Natural killer cell (primary cell): ENCODE measurements at regions not wholly inside any gene's neighbourhood (a gene's known extent, or its start where the extent isn't known, plus 50 kb on each side); places are given as distances from the start of the nearest gene placed in this dataset.
"Not testable (repeated sequence)": the region's sequence is repeated elsewhere in the genome, so short reads cannot be mapped to it uniquely, and the experiment has no call there.

Experiments
- ATAC-seq, 3 donors: fragments of 150-1000 bp in 2 of 3; fragments of 200-7000 bp in 1 of 3; cut with Tn5 transposase; 1 replicate in 1 of 3; 2 replicates in 2 of 3; pipeline ENCODE4 v1.10.0; 2021; ENCODE audit warnings: mild to moderate bottlenecking in 2 of 3, moderate library complexity in 2 of 3
- DNase-seq, 2 donors: peaks; one replicate each; pipeline versions ENCODE4 v3.0.0 to v3.0.0-alpha.2; 2013 to 2021; ENCODE audit warnings: mixed read lengths in 1 of 2
- H3K27ac ChIP-seq: one replicate; pipeline ENCODE4 v1.5.1; 2013; ENCODE audit warnings: mild to moderate bottlenecking, low read length
- H3K27me3 ChIP-seq: one replicate; pipeline ENCODE4 v1.6.1; 2013; ENCODE audit warnings: low read length; ENCODE audit not compliant: control insufficient read depth, insufficient read depth
- H3K36me3 ChIP-seq: one replicate; pipeline ENCODE4 v1.6.1; 2013; ENCODE audit warnings: low read length; ENCODE audit not compliant: control insufficient read depth, insufficient read depth
- H3K4me1 ChIP-seq: one replicate; pipeline ENCODE4 v1.6.1; 2013; ENCODE audit warnings: low read length; ENCODE audit not compliant: control insufficient read depth, insufficient read depth
- H3K4me3 ChIP-seq: one replicate; pipeline ENCODE4 v1.5.1; 2013; ENCODE audit warnings: low read length
- H3K9me3 ChIP-seq: one replicate; pipeline ENCODE4 v1.6.1; 2013; ENCODE audit warnings: low read length; ENCODE audit not compliant: control insufficient read depth, insufficient read depth
- H3K27ac Mint-ChIP-seq, 2 donors: one replicate each; pipeline ENCODE4 v1.8.0; 2022; ENCODE audit warnings: mild to moderate bottlenecking in 2 of 2, mixed read lengths in 2 of 2, moderate library complexity in 1 of 2
- H3K27me3 Mint-ChIP-seq, 2 donors: one replicate each; pipeline ENCODE4 v1.8.0; 2022; ENCODE audit warnings: low read depth in 2 of 2, mixed read lengths in 2 of 2
- H3K36me3 Mint-ChIP-seq: one replicate; pipeline ENCODE4 v1.8.0; 2022; ENCODE audit warnings: mixed read lengths
- H3K4me1 Mint-ChIP-seq, 2 donors: one replicate each; pipeline ENCODE4 v1.8.0; 2022; ENCODE audit warnings: mixed read lengths in 2 of 2
- H3K4me3 Mint-ChIP-seq: one replicate; pipeline ENCODE4 v1.8.0; 2022; ENCODE audit warnings: mild to moderate bottlenecking, moderate library complexity, mixed read lengths
- H3K9me3 Mint-ChIP-seq, 2 donors: one replicate each; pipeline ENCODE4 v1.8.0; 2022; ENCODE audit warnings: mixed read lengths in 2 of 2
- WGBS: methylation state at CpG from one replicate; pipeline ENCODE4 v1.1.7; 2013; ENCODE audit warnings: missing lambda C conversion rate; ENCODE audit not compliant: insufficient coverage; 5-methylcytosine and 5-hydroxymethylcytosine counted together
- intact Hi-C: fragments of 100-400 bp; cut with micrococcal nuclease; formaldehyde crosslinking; loops from one replicate; pipeline ENCODE4 v1.14.2; 2022

GRCh38 chr4:9110700-9111099, 59.5 kb upstream of the FAM90A26 start:
- H3K27me3 Mint-ChIP-seq, H3K27me3 ChIP-seq, H3K36me3 Mint-ChIP-seq, H3K9me3 ChIP-seq, H3K4me1 Mint-ChIP-seq, H3K36me3 ChIP-seq, H3K9me3 Mint-ChIP-seq, H3K27ac ChIP-seq, H3K4me3 Mint-ChIP-seq, intact Hi-C loops, ATAC-seq, H3K27ac Mint-ChIP-seq, H3K4me3 ChIP-seq, DNase-seq, H3K4me1 ChIP-seq: not testable (repeated sequence)
- WGBS, result 60% methylated on average over 1 of the region's 3 CpGs

GRCh38 chr4:9103148-9103524, 67.1 kb upstream of the FAM90A26 start:
- intact Hi-C loops, H3K4me3 Mint-ChIP-seq: not testable (repeated sequence)

GRCh38 chr4:9102471-9103147, 67.6 kb upstream of the FAM90A26 start:
- not testable (repeated sequence) for H3K4me1 Mint-ChIP-seq, ATAC-seq, H3K36me3 Mint-ChIP-seq

More at GRCh38 chr4:9103148-9103524, 67.1 kb upstream of the FAM90A26 start:
- not testable (repeated sequence) for H3K27ac ChIP-seq, DNase-seq, H3K4me1 ChIP-seq, H3K9me3 ChIP-seq, H3K9me3 Mint-ChIP-seq, H3K4me1 Mint-ChIP-seq, H3K27ac Mint-ChIP-seq, H3K4me3 ChIP-seq, H3K27me3 Mint-ChIP-seq, H3K36me3 ChIP-seq, H3K27me3 ChIP-seq, H3K36me3 Mint-ChIP-seq, ATAC-seq
- 25% methylated on average over 2 of the region's 6 CpGs for WGBS

GRCh38 chr4:9096330-9096729, 73.9 kb upstream of the FAM90A26 start:
- 79% methylated on average over 5 of the region's 5 CpGs for WGBS
- H3K4me1 Mint-ChIP-seq, intact Hi-C loops, ATAC-seq, H3K27ac ChIP-seq, DNase-seq, H3K27ac Mint-ChIP-seq, H3K4me1 ChIP-seq, H3K27me3 ChIP-seq, H3K27me3 Mint-ChIP-seq, H3K9me3 Mint-ChIP-seq, H3K4me3 Mint-ChIP-seq, H3K36me3 ChIP-seq, H3K4me3 ChIP-seq, H3K9me3 ChIP-seq, H3K36me3 Mint-ChIP-seq: not testable (repeated sequence)

More at GRCh38 chr4:9102471-9103147, 67.6 kb upstream of the FAM90A26 start:
- H3K4me3 Mint-ChIP-seq, H3K4me3 ChIP-seq, H3K27me3 Mint-ChIP-seq, H3K4me1 ChIP-seq, H3K27ac ChIP-seq, H3K36me3 ChIP-seq, intact Hi-C loops, DNase-seq, H3K9me3 Mint-ChIP-seq, H3K27me3 ChIP-seq, H3K27ac Mint-ChIP-seq, H3K9me3 ChIP-seq: not testable (repeated sequence)
- 92% methylated on average over 21 of the region's 22 CpGs for WGBS

GRCh38 chr4:9078796-9079195, 91.4 kb upstream of the FAM90A26 start:
- H3K36me3 Mint-ChIP-seq, H3K9me3 Mint-ChIP-seq, H3K4me1 Mint-ChIP-seq, intact Hi-C loops, H3K36me3 ChIP-seq, H3K27ac ChIP-seq, H3K4me3 ChIP-seq, H3K9me3 ChIP-seq, ATAC-seq, H3K4me1 ChIP-seq, H3K27ac Mint-ChIP-seq, DNase-seq, H3K27me3 Mint-ChIP-seq, H3K27me3 ChIP-seq, H3K4me3 Mint-ChIP-seq: not testable (repeated sequence)
- 93% methylated on average over 15 of the region's 15 CpGs for WGBS

GRCh38 chr4:9076974-9077373, 93.2 kb upstream of the FAM90A26 start:
- 81% methylated on average over 3 of the region's 3 CpGs for WGBS
- H3K9me3 Mint-ChIP-seq, H3K27me3 Mint-ChIP-seq, H3K4me1 Mint-ChIP-seq, H3K36me3 ChIP-seq, H3K4me3 ChIP-seq, H3K27ac Mint-ChIP-seq, DNase-seq, H3K4me3 Mint-ChIP-seq, H3K36me3 Mint-ChIP-seq, H3K27me3 ChIP-seq, H3K9me3 ChIP-seq, H3K4me1 ChIP-seq, ATAC-seq, H3K27ac ChIP-seq, intact Hi-C loops: not testable (repeated sequence)

- H3K4me3 ChIP-seq, H3K36me3 Mint-ChIP-seq, ATAC-seq, H3K27me3 Mint-ChIP-seq, intact Hi-C loops, H3K27me3 ChIP-seq, DNase-seq, H3K9me3 ChIP-seq, H3K4me3 Mint-ChIP-seq, H3K4me1 Mint-ChIP-seq, H3K27ac ChIP-seq, H3K4me1 ChIP-seq, H3K27ac Mint-ChIP-seq, H3K9me3 Mint-ChIP-seq, H3K36me3 ChIP-seq: not testable (repeated sequence)
- 92% methylated on average over 1 of the region's 2 CpGs for WGBS
Observed at GRCh38 chr4:9076486-9076885, 93.7 kb upstream of the FAM90A26 start.

GRCh38 chr4:9073371-9073770, 96.8 kb upstream of the FAM90A26 start:
- H3K9me3 ChIP-seq, H3K4me3 ChIP-seq, H3K36me3 Mint-ChIP-seq, H3K36me3 ChIP-seq, H3K27ac ChIP-seq, ATAC-seq, H3K4me1 Mint-ChIP-seq, H3K27ac Mint-ChIP-seq, H3K9me3 Mint-ChIP-seq, H3K27me3 ChIP-seq, H3K4me3 Mint-ChIP-seq, DNase-seq, intact Hi-C loops, H3K27me3 Mint-ChIP-seq, H3K4me1 ChIP-seq: not testable (repeated sequence)
- WGBS, result 93% methylated on average over 6 of the region's 6 CpGs
